GM23338 (cell line): ENCODE measurements at regions not wholly inside any gene's neighbourhood (a gene's known extent, or its start where the extent isn't known, plus 50 kb on each side); places are given as distances from the start of the nearest gene placed in this dataset.

Source experiments
- ATAC-seq: fragments of 200-7000 bp; cut with Tn5 transposase; 3 replicates; pipeline ENCODE4 v1.9.1; 2020
- DNase-seq: peaks from one replicate; pipeline ENCODE4 v3.0.0-alpha.2; 2015; ENCODE audit warnings: low spot score
- H2AFZ ChIP-seq: fragments of 200-600 bp; sonication (generic); 2 replicates; pipeline ENCODE4 v1.8.0; 2016; ENCODE audit warnings: antibody characterized with exemption, mild to moderate bottlenecking, moderate library complexity
- H3F3A ChIP-seq: fragments of 200-600 bp; sonication (generic); replicated peaks from 2 replicates; pipeline ENCODE4 v1.8.0; 2017; ENCODE audit warnings: antibody characterized with exemption, mixed run types, low read depth
- H3K27ac ChIP-seq: fragments of 200-600 bp; sonication (generic); 2 replicates; pipeline ENCODE4 v1.6.1; 2016; ENCODE audit warnings: low read depth
- H3K27me3 ChIP-seq: fragments of 200-600 bp; sonication (generic); 2 replicates; pipeline ENCODE4 v1.8.0; 2016; ENCODE audit warnings: mild to moderate bottlenecking, mixed run types, moderate library complexity; ENCODE audit not compliant: insufficient read depth
- H3K36me3 ChIP-seq: fragments of 200-600 bp; sonication (generic); 2 replicates; pipeline ENCODE4 v1.8.0; 2016; ENCODE audit warnings: mild to moderate bottlenecking; ENCODE audit not compliant: insufficient read depth
- H3K4me1 ChIP-seq: fragments of 200-600 bp; sonication (generic); 2 replicates; pipeline ENCODE4 v1.8.0; 2016; ENCODE audit warnings: mild to moderate bottlenecking, moderate library complexity; ENCODE audit not compliant: insufficient read depth
- H3K4me2 ChIP-seq: fragments of 200-600 bp; sonication (generic); 2 replicates; pipeline ENCODE4 v1.7.1; 2017; ENCODE audit warnings: mixed run types
- H3K4me3 ChIP-seq: fragments of 200-600 bp; sonication (generic); 2 replicates; pipeline ENCODE4 v1.6.1; 2016; ENCODE audit warnings: mixed run types
- H3K79me2 ChIP-seq: fragments of 200-600 bp; sonication (generic); replicated peaks from 2 replicates; pipeline ENCODE4 v1.8.0; 2017; ENCODE audit warnings: mild to moderate bottlenecking; ENCODE audit not compliant: insufficient read depth
- H3K9me2 ChIP-seq: fragments of 200-600 bp; sonication (generic); 2 replicates; pipeline ENCODE4 v1.8.0; 2017; ENCODE audit not compliant: insufficient read depth
- H4K20me1 ChIP-seq: fragments of 200-600 bp; sonication (generic); replicated peaks from 2 replicates; pipeline ENCODE4 v1.8.0; 2017; ENCODE audit warnings: mild to moderate bottlenecking; ENCODE audit not compliant: insufficient read depth
- H3K27ac Mint-ChIP-seq: 2 replicates; pipeline ENCODE4 v1.8.0; 2020; ENCODE audit warnings: inconsistent platforms, mild to moderate bottlenecking, moderate library complexity, mixed read lengths
- H3K27me3 Mint-ChIP-seq: 3 replicates; pipeline ENCODE4 v1.8.0; 2022; ENCODE audit warnings: low read depth, mild to moderate bottlenecking, moderate library complexity, mixed read lengths, inconsistent platforms; ENCODE audit not compliant: insufficient read depth, poor library complexity
- H3K36me3 Mint-ChIP-seq: 3 replicates; pipeline ENCODE4 v1.8.0; 2021; ENCODE audit warnings: low read depth, mild to moderate bottlenecking, inconsistent platforms, moderate library complexity, mixed read lengths
- H3K4me1 Mint-ChIP-seq: 3 replicates; pipeline ENCODE4 v1.8.0; 2020; ENCODE audit warnings: mild to moderate bottlenecking, inconsistent platforms, mixed read lengths
- H3K4me3 Mint-ChIP-seq: 3 replicates; pipeline ENCODE4 v1.8.0; 2021; ENCODE audit warnings: moderate library complexity, mild to moderate bottlenecking, inconsistent platforms, mixed read lengths
- H3K9me3 Mint-ChIP-seq: 3 replicates; pipeline ENCODE4 v1.8.0; 2020; ENCODE audit warnings: moderate library complexity, mild to moderate bottlenecking, inconsistent platforms, mixed read lengths
- CREB1 ChIP-seq: fragments of 250-450 bp; sonication (Bioruptor Pico); IDR thresholded peaks from 2 replicates; pipeline ENCODE4 v1.5.0; 2020; ENCODE audit warnings: low read depth, mild to moderate bottlenecking, moderate library complexity
- EZH2 ChIP-seq: fragments of 200-600 bp; sonication (generic); IDR thresholded peaks from one replicate; pipeline ENCODE4 v1.8.0; 2017; ENCODE audit warnings: antibody characterized with exemption, mild to moderate bottlenecking, low read depth; ENCODE audit not compliant: unreplicated experiment
- EZH2phosphoT487 ChIP-seq: fragments of 200-600 bp; sonication (generic); IDR thresholded peaks from one replicate; pipeline ENCODE4 v1.8.1; 2018; ENCODE audit warnings: antibody characterized with exemption; ENCODE audit not compliant: unreplicated experiment
- JUNB ChIP-seq: IDR thresholded peaks from one replicate; pipeline ENCODE4 v1.6.1; 2016; ENCODE audit warnings: antibody characterized with exemption; ENCODE audit not compliant: unreplicated experiment
- STAT1 ChIP-seq: IDR thresholded peaks from one replicate; pipeline ENCODE4 v1.6.1; 2016; ENCODE audit warnings: antibody characterized with exemption; ENCODE audit not compliant: unreplicated experiment
- ZNF114 ChIP-seq: fragments of 250-450 bp; sonication (Bioruptor Pico); IDR thresholded peaks from 2 replicates; pipeline ENCODE4 v1.5.0; 2020; ENCODE audit warnings: mild to moderate bottlenecking, moderate library complexity
- TF ChIP-seq, protein P1 (sequence below), 2 experiments: fragments of 200-600 bp in 1 of 2; sonication (generic) in 1 of 2; conservative IDR thresholded peaks; 2 replicates each; pipeline versions ENCODE4 v1.5.1 to v1.6.1; 2016 to 2017; ENCODE audit warnings: antibody characterized with exemption in 2 of 2, low read depth in 2 of 2, mild to moderate bottlenecking in 2 of 2, moderate library complexity in 1 of 2
- TF ChIP-seq, protein P2 (sequence below): fragments of 250-450 bp; sonication (Bioruptor Pico); IDR thresholded peaks from 2 replicates; pipeline ENCODE4 v1.5.0; 2020; ENCODE audit warnings: mild to moderate bottlenecking, moderate library complexity

GRCh38 chr2:118340103-118340502 is 251.8 kb downstream of the INSIG2 start:
- no peaks in the 10 kb centered on the region for H3K27me3 ChIP-seq
- Mint-ChIP-seq H3K27ac (no peak overlapping the region; the same call in 1 of the 2 replicates), H3K4me1 (peaks cover 15% of the 10 kb centered on the region; the same call in 2 of the 3 replicates), H3K36me3 (no peaks in the 10 kb centered on the region; the same call in 1 of the 3 replicates), H3K27me3 (peaks cover 4% of the 10 kb centered on the region), H3K4me3 (no peak overlapping the region), H3K9me3 (peaks cover 6% of the 10 kb centered on the region)
- TF ChIP-seq STAT1 (no peak), EZH2phosphoT487 (no peak), EZH2 (no peak), ZNF114 (CRISPR knock-in tag) (no peak)
- DNase-seq (peak; percentile 28), ATAC-seq (peak; percentile 55)
- H3F3A ChIP-seq: no peaks in the 10 kb centered on the region
- H3K36me3 ChIP-seq: no peaks in the 10 kb centered on the region
- no peaks in the 10 kb centered on the region for H3K9me2 ChIP-seq
- H3K4me1 ChIP-seq: peaks cover 12% of the 10 kb centered on the region; the same call in 1 of the 2 replicates
- no peaks in the 10 kb centered on the region for H4K20me1 ChIP-seq
- peak overlapping the region; percentile 8; the same call in 1 of the 2 replicates for H3K4me2 ChIP-seq
- H3K79me2 ChIP-seq: no peaks in the 10 kb centered on the region
- H3K27ac ChIP-seq: no peak overlapping the region
- H3K4me3 ChIP-seq: no peak overlapping the region
- H2AFZ ChIP-seq: peak overlapping the region; percentile 80; the same call in 1 of the 2 replicates

GRCh38 chr2:118339386-118339785 is 251.1 kb downstream of the INSIG2 start:
- Histone ChIP-seq H3F3A (no peaks in the 10 kb centered on the region), H2AFZ (peak overlapping the region; percentile 80; the same call in 1 of the 2 replicates), H3K79me2 (no peaks in the 10 kb centered on the region), H3K27ac (no peak overlapping the region), H3K36me3 (no peaks in the 10 kb centered on the region), H3K9me2 (no peaks in the 10 kb centered on the region), H3K4me1 (0 out of 2 replicates have a peak, but pooled peaks cover 8% of the 10 kb centered on the region), H3K27me3 (no peaks in the 10 kb centered on the region), H4K20me1 (no peaks in the 10 kb centered on the region), H3K4me2 (no peak overlapping the region), H3K4me3 (no peak overlapping the region)
- TF ChIP-seq, protein P1, sequence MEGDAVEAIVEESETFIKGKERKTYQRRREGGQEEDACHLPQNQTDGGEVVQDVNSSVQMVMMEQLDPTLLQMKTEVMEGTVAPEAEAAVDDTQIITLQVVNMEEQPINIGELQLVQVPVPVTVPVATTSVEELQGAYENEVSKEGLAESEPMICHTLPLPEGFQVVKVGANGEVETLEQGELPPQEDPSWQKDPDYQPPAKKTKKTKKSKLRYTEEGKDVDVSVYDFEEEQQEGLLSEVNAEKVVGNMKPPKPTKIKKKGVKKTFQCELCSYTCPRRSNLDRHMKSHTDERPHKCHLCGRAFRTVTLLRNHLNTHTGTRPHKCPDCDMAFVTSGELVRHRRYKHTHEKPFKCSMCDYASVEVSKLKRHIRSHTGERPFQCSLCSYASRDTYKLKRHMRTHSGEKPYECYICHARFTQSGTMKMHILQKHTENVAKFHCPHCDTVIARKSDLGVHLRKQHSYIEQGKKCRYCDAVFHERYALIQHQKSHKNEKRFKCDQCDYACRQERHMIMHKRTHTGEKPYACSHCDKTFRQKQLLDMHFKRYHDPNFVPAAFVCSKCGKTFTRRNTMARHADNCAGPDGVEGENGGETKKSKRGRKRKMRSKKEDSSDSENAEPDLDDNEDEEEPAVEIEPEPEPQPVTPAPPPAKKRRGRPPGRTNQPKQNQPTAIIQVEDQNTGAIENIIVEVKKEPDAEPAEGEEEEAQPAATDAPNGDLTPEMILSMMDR (conservative IDR thresholded peaks at IDR 0.05; ENCODE audit: low read depth in 2 of 2): no peak
- no peak for TF ChIP-seq STAT1
- DNase-seq (no peak), ATAC-seq (no peak)
- H3K27me3 Mint-ChIP-seq: peaks cover 4% of the 10 kb centered on the region
- H3K36me3 Mint-ChIP-seq: no peaks in the 10 kb centered on the region
- H3K4me1 Mint-ChIP-seq: peaks cover 13% of the 10 kb centered on the region; the same call in 2 of the 3 replicates
- H3K9me3 Mint-ChIP-seq: peaks cover 6% of the 10 kb centered on the region
- no peak overlapping the region for H3K4me3 Mint-ChIP-seq
- no peak overlapping the region for H3K27ac Mint-ChIP-seq

DNA sequence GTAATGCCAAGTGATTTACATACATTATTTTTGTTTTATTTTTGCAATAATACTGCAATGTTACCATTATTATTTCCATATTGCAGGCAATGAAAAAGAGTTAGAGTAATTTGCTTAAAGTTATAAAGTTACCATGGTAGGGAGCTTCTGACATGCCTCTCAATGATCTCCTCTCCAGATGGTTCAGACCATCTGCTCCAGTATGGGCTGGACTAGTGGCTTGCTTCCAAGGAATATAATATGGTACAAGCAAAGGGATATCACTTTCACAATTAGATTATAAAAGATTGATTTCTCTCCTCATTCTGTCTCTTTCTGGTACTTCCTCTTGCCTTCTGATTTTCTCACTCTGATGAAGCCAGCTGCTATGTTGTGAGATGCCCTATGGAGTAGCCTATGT is 245.4 kb downstream of the INSIG2 start:
- H3K27ac Mint-ChIP-seq: no peak overlapping the region
- peaks cover 4% of the 10 kb centered on the region for H3K27me3 Mint-ChIP-seq
- Histone ChIP-seq H2AFZ (no peak overlapping the region), H3K4me2 (no peak overlapping the region), H3K9me2 (0 out of 2 replicates have a peak, but pooled peaks cover 1% of the 10 kb centered on the region), H3F3A (no peaks in the 10 kb centered on the region), H3K4me3 (no peak overlapping the region), H3K36me3 (no peaks in the 10 kb centered on the region), H4K20me1 (no peaks in the 10 kb centered on the region), H3K4me1 (no peaks in the 10 kb centered on the region), H3K27ac (no peak overlapping the region), H3K27me3 (no peaks in the 10 kb centered on the region), H3K79me2 (no peaks in the 10 kb centered on the region)
- no peak overlapping the region for H3K4me3 Mint-ChIP-seq
- DNase-seq (no peak), ATAC-seq (no peak)
- H3K36me3 Mint-ChIP-seq: no peaks in the 10 kb centered on the region
- peaks cover 2% of the 10 kb centered on the region; the same call in 2 of the 3 replicates for H3K9me3 Mint-ChIP-seq
- H3K4me1 Mint-ChIP-seq: no peaks in the 10 kb centered on the region
- TF ChIP-seq EZH2phosphoT487: no peak
- no peak for TF ChIP-seq JUNB
- no peak for TF ChIP-seq CREB1
- TF ChIP-seq, protein P2, sequence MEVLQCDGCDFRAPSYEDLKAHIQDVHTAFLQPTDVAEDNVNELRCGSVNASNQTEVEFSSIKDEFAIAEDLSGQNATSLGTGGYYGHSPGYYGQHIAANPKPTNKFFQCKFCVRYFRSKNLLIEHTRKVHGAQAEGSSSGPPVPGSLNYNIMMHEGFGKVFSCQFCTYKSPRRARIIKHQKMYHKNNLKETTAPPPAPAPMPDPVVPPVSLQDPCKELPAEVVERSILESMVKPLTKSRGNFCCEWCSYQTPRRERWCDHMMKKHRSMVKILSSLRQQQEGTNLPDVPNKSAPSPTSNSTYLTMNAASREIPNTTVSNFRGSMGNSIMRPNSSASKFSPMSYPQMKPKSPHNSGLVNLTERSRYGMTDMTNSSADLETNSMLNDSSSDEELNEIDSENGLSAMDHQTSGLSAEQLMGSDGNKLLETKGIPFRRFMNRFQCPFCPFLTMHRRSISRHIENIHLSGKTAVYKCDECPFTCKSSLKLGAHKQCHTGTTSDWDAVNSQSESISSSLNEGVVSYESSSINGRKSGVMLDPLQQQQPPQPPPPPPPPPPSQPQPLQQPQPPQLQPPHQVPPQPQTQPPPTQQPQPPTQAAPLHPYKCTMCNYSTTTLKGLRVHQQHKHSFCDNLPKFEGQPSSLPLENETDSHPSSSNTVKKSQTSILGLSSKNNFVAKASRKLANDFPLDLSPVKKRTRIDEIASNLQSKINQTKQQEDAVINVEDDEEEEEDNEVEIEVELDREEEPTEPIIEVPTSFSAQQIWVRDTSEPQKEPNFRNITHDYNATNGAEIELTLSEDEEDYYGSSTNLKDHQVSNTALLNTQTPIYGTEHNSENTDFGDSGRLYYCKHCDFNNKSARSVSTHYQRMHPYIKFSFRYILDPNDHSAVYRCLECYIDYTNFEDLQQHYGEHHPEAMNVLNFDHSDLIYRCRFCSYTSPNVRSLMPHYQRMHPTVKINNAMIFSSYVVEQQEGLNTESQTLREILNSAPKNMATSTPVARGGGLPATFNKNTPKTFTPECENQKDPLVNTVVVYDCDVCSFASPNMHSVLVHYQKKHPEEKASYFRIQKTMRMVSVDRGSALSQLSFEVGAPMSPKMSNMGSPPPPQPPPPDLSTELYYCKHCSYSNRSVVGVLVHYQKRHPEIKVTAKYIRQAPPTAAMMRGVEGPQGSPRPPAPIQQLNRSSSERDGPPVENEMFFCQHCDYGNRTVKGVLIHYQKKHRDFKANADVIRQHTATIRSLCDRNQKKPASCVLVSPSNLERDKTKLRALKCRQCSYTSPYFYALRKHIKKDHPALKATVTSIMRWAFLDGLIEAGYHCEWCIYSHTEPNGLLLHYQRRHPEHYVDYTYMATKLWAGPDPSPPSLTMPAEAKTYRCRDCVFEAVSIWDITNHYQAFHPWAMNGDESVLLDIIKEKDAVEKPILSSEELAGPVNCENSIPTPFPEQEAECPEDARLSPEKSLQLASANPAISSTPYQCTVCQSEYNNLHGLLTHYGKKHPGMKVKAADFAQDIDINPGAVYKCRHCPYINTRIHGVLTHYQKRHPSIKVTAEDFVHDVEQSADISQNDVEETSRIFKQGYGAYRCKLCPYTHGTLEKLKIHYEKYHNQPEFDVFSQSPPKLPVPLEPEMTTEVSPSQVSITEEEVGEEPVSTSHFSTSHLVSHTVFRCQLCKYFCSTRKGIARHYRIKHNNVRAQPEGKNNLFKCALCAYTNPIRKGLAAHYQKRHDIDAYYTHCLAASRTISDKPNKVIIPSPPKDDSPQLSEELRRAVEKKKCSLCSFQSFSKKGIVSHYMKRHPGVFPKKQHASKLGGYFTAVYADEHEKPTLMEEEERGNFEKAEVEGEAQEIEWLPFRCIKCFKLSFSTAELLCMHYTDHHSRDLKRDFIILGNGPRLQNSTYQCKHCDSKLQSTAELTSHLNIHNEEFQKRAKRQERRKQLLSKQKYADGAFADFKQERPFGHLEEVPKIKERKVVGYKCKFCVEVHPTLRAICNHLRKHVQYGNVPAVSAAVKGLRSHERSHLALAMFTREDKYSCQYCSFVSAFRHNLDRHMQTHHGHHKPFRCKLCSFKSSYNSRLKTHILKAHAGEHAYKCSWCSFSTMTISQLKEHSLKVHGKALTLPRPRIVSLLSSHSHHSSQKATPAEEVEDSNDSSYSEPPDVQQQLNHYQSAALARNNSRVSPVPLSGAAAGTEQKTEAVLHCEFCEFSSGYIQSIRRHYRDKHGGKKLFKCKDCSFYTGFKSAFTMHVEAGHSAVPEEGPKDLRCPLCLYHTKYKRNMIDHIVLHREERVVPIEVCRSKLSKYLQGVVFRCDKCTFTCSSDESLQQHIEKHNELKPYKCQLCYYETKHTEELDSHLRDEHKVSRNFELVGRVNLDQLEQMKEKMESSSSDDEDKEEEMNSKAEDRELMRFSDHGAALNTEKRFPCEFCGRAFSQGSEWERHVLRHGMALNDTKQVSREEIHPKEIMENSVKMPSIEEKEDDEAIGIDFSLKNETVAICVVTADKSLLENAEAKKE (CRISPR knock-in tag): no peak
